ENCODE measurements at regions not wholly inside any gene's neighbourhood (a gene's known extent, or its start where the extent isn't known, plus 50 kb on each side); places are given as distances from the start of the nearest gene placed in this dataset.

DNA sequence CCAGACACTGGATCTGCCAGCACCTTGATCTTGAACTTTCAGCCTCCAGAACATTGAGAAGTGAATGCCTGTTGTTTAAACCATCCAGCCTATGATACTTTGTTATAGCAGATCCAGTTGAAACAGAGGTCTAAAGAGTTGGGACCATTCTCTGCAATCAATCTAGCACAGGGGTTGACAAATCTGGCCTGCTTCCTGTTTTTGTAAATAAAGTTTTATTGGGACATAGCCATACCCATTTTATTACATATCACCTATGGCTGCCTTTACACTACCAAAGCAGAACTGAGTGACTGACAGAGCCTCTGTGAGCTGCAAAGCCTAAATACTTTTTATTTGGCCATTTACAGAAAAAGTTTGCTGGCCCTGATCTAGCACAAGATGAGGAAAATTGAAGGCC, 62.0 kb downstream of the BARX1 start:
- TF ChIP-seq POLR2A (IDR thresholded peaks at IDR 0.05) = no peak
- TF ChIP-seq EP300 (IDR thresholded peaks at IDR 0.05) = no peak
- TF ChIP-seq, protein P1, sequence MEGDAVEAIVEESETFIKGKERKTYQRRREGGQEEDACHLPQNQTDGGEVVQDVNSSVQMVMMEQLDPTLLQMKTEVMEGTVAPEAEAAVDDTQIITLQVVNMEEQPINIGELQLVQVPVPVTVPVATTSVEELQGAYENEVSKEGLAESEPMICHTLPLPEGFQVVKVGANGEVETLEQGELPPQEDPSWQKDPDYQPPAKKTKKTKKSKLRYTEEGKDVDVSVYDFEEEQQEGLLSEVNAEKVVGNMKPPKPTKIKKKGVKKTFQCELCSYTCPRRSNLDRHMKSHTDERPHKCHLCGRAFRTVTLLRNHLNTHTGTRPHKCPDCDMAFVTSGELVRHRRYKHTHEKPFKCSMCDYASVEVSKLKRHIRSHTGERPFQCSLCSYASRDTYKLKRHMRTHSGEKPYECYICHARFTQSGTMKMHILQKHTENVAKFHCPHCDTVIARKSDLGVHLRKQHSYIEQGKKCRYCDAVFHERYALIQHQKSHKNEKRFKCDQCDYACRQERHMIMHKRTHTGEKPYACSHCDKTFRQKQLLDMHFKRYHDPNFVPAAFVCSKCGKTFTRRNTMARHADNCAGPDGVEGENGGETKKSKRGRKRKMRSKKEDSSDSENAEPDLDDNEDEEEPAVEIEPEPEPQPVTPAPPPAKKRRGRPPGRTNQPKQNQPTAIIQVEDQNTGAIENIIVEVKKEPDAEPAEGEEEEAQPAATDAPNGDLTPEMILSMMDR (IDR thresholded peaks at IDR 0.05) = no peak
